ENCODE measurements at regions not wholly inside any gene's neighbourhood (a gene's known extent, or its start where the extent isn't known, plus 50 kb on each side); places are given as distances from the start of the nearest gene placed in this dataset.

DNA sequence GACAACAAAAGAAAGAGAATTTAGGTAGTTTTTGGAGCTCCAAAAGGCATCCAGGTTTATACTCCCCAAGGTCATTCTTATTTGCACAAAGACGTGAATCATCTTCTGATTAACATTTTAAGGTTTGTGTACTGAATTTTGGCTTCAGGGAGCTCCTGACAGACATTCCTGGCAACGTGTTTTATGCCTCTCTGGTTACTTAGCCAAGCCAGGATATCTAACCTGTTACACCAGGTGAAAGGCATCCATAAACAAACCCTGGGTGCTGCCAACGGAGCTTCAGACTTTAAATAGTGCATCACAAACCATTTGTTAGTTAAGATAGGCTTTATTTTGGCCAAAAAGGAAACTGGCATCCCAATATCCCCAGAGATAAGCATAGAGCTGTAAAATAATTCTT lies 997.3 kb downstream of the ARAP2 start:
- no peak for DNase-seq

DNA sequence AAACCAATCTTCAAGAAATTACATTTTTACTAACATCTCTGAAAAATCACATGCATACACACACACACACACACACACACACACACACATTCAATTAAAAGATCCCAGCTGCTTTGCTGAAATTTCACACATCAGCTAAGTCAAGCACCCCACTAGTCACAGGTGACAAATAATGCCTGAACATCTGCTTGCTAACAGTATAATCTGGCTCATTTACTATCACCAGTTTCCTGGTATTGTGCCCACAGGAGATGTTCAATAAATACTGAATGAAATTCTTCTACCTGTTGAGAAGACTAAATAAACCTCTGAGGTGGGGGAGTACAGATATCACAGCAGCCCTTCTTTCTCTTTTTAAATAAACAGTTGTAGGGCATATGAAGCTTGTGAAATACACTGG lies 994.0 kb downstream of the ARAP2 start:
- DNase-seq = no peak

DNA sequence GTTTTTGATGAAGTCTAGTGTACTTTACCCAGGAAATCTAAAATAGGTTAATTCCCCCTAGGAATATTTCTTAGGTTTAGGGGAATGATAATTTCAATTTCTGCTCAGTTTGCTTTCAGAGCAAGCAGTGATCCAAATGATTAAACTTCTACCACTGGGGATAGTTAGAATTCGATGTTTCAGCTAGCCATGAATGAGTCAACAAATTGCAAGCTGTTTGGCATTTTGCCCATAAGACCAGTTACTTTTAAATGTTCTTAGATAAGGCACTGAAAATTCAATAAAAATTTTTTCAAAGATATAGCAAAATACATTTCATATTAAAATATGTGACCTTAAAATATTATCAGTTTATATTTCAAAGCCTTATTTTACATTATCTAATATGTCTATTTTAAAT lies 993.6 kb downstream of the ARAP2 start:
- no peak for DNase-seq

DNA sequence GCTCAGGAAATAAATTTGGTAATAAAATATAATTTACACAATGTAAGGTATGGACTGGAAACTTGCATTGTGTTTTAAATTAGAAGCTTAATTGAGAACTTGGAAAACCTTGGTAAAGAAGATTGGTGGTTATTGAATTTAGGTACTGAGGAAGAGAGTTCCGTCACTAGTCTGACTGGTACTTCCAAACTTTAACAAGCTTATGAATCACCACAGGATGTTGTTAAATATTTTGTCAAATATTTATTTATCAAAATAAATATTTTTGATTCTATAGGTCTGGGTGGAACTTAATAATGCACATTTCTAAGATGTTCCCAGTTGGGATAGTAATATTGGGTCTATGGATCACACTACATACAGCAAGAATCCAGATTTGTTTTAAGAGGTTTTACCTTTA lies 992.2 kb downstream of the ARAP2 start:
- DNase-seq = no peak

DNA sequence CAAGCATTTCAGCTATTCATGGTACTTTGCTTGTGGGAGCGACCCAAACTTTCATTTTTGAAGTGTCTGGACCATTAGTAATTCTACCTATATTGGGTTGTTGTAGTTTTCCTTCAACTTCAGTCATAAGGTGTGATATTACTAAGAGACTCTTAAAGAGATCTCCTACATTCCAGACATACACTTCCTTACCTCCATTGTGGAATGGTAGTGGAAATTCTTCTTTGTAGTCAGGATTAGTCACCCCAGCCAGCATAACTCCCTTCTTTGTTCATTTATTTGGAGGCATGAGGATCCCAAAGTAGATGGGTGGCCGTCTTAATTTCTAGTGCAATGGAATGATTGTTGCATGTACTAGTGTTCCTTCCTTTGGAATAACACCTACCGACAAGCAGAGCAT lies 991.4 kb downstream of the ARAP2 start:
- DNase-seq = no peak

DNA sequence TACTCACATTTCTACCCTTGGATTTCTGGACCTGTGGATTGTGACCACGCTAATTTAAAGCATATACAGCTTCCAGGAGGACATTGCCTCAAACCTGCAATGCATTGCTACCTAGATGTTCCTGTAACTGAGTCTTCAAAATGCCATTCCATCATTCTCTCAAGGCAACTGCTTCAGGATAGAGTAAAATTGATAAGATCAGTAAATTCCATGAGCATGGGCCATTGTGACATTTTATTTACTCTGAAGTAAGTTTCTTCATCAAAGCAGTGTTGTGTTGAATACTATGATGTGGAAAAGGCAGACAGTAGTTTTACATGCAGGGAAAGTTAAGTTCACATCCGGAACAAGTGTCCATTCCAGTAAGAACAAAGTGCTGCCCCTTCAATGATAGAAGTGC lies 991.0 kb downstream of the ARAP2 start:
- no peak for DNase-seq

DNA sequence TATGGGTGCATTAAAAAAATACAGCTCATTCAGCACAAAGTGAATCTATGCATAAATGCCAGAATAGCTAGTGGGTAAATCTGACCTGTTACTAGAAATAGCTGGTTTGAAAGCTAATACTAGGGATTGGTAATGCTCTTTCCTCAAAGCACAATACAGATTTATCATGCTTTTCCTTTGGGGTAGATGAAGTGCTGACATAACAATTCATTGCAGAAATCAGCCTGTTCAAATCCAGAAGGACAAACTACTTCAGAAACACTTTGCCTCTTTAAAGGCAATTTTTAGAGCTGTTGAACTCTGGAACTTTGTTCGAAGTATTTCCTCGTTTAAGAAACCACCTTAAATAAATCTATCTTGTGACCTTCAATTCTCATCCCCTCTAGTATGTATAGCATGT lies 957.9 kb downstream of the ARAP2 start:
- no peak for DNase-seq

DNA sequence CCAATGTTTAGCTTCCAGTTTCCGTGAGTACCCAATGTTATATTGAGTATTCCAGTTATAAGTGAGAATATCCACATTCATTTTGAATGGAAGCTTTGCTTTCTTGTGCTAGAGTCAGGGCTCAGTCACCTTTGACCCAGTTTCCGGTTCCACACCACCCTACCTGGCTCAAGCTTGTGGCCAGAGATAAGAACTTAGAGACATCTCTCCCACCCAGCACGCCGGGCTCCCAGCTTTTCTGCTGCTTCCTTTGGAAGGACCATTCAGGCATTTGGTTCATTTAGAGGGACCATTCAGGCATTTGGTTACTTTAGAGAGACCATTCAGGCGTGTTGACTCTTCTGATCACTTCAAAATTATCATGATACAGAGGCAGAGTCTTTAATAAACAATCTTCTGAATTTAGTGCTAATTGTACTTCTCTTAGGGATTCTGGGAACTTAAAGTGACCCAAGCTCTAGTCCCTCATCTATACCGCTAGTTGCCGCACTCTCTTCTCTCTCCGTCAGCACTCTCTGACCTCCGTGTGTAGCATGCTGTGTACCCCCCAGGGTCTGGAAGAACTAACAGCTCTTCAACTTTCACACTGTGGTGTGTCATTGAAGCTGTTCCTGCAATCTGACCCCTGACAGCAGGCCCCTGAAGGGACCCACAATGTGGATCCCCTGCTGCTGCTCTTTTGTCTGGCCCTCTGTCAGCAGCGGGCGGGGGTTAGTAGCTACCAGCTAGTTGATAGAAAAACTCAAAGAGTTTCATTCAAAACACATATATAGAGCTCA lies 943.1 kb downstream of the ARAP2 start:
- no peak for DNase-seq

DNA sequence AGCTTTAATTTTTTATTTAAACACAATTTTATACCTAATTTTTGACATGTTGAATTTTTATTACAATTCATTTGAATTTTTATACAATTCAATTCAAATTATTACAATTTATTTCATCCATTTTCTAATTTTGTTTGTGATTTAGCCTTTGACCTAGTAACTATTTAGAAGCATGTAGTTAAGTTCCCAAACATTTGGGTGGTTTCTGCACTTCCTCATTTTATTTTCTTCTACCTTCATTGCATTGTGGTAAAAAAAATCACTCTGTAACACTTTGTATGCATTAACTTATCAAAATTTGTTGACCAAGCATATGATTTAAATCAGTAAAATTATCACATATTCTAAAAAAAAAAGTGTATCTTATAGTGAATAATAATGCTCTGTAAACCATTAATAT lies 928.9 kb downstream of the ARAP2 start:
- DNase-seq = no peak

DNA sequence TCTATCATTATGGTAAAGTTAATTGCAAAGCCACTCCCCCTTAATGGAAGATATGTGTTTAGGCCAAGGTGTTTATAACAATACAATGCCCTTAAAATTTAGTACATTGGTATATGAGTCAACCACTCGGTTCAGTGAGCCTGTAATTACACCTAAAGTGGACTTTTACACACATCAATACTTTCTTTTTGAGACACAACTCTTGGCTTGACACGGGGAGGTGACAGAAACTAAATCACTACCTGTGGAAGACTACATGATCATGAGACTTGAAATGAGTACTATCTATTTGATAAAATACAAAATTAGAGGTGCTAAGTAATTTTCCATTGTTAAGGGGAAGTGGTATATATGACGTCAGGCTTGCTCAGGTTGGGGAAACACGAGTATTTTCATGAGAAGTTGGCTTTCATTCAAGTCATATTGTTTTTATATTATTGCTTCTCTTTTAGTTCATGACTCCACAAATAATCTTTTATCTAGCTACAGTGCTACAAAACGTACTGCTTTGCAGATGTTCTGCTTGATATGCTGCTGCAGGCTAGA lies 918.3 kb downstream of the ARAP2 start:
- no peak for DNase-seq

DNA sequence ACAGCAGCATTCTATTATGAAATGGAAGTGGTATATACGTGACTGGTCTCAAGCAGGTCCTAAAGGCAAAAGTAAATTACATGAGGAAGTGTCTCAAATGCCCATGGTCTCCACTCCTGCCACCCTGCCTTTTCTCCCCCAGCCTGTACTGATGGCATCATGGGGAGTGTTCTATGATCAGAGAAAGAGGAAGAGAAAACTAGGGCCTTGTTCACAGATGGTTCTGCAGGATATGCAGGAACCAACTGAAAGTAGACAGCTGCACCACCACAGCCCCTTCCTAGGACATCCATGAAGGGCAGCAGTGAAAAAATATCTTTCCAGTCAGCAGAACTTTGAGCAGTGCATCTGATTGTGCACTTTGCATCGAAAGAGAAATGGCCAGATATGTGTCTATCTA lies 901.5 kb downstream of the ARAP2 start:
- DNase-seq = no peak

DNA sequence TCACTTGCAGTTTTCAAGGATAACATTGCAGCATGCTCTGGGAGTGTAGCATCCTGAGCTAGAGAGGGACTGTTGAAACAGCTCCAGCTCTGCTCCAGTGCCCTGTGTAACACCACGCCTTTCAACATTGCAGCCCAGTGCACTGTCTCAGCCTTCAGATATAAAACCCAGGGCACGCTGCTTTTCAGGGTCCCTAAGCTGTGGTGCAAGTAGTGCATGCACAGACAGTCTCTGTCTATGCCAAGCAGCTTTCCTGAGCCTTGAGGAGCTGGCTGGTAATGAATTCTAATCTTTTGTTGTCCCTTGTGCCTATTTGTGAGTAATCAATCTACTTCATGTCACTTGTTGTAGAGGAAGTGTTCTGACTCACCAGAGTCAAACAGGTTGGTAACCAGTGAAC lies 897.0 kb downstream of the ARAP2 start:
- DNase-seq = no peak

DNA sequence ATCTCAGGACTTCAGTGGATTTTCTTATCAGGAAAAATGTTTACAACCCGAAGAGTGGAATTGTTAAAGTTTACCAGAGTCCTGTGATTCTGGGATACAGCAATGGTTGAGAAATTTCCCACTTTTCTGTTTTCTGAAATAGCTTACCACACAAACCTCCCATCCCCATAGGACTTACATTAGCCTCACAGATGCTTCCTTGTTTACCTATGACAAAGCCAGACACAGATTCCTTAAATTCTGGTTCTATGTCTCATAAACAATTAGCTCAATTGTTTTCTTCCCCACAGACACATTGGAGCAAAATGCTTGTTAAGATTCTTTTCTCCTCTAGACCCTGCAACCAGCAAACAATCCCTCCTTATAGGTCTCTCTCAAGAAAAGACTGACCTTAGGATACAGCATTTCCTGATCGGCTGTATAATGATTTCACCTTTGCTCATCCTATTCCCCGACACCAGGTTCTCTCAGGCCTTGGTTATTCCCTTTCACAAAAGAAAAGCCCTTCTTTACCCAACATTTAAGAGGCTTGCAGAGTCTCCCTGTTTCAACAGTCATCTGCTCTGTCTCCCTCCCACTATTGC lies 886.2 kb downstream of the ARAP2 start:
- no peak for DNase-seq

DNA sequence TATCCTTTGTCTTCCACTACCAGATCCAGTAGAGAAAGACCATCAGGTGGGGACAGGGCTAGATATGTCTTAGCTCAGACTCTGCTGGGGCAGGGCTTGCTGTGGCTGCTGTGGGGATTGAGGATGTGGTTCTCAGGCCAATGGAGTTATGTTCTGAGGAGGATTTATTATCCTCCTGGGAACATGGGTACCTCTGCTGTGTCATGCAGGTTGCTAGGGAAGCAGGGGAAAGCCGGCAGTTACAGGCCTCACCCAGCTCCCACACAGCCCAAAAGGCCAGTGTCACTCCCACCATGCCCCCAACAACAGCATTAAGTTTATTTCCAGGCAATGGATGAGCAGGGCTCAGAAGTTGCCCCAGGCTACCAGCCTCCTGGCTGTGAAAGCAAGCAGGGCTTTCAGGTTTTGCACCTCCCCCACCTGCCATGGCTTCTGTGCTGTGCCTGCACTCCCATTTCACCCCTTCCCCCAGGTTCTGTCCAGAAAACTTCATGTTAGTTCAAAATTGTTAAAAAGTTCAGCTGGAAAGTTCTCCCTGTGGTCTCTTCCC lies 879.9 kb downstream of the ARAP2 start:
- DNase-seq = no peak

DNA sequence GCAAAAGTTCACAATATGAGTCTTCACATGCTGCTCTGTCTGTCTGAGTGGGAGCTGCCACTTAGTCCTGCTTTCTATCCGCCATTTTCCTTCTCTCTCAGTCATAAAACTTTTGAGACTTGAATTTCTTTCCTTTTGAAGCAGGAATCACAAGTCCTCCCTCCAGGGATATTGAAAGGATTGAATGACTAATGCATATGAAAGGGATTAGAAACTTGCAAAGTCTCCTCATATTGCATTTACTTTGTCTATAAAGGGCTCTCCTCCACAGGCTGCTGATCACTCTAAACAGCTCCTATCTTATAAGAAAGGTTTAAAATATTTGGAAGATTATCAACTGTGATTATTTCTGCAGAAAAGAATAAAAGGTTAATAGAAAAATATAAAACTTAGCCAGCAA lies 879.1 kb downstream of the ARAP2 start:
- no peak for DNase-seq

DNA sequence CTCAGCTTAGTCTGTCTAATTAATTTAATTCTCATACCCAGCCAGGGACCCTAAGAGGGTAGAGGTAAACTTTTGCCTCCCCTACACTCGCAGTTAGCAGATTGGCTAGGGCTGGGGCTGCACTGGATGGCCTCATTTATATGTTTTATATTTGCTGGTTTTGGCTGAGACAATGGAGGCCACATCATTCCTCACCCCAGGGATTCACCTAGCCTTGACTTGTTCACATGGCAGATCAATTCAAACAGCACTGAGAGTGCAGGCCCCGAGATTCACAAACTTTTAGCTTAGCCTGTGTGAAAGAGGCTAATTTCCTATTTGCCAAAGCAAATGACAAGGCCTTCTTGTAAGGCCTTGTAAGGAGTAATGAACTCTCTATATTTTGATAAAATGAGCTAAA lies 844.4 kb downstream of the ARAP2 start:
- no peak for DNase-seq

DNA sequence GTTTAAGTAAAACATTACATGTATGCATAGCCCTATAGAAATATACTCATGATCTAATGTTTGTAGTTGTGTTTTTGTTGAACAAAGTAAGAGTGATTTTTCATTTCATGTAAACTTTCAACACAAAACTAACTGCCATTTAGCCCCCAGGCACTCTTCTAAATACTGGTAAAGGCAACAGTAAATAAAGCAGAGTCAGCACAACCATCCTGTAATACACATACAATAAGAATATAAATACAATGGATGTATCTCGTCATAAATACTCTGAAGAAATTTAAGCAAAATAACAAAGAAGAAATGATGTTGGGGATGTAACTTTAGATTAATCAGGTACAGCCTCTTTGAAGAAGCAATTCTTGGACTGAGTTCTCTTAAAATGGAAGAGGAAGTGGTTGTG lies 821.2 kb downstream of the ARAP2 start:
- no peak for DNase-seq

DNA sequence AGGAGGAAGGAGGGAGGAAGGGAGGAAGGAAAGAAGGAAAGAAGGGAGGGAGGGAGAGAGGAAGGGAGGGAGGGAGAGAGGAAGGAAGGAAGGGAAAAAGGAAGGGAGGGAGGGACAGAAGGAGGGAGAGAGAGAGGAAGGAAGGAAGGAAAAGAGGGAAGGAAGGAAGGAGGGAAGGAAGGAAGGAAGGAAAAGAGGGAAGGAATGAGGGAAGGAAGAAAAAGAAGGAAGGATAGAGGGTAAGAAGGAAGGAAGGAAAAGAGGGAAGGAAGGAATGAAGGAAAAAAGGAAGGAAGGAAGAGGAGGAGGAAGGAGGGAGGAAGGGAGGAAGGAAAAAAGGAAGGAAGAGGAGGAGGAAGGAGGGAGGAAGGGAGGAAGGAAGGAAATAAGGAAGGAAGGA lies 796.8 kb downstream of the ARAP2 start:
- DNase-seq = no peak

DNA sequence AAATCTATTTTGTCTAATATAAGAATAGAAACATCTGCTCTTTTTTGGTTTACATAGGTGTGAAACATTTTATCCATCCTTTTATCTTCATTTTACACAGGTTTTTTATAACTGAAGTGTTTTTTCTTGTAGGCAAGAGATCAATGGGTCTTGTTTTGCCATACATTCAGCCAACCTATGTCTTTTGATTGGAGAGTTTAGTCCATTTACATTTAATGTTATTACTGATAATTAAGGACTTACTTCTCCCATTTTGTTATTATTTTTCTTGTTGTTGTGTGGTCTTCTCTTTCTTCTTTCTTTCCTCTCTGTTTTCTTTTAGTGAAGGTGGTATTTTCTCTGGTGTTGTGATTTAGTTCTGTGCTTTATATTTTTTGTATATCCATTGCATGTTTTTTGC lies 785.3 kb downstream of the ARAP2 start:
- DNase-seq = no peak

DNA sequence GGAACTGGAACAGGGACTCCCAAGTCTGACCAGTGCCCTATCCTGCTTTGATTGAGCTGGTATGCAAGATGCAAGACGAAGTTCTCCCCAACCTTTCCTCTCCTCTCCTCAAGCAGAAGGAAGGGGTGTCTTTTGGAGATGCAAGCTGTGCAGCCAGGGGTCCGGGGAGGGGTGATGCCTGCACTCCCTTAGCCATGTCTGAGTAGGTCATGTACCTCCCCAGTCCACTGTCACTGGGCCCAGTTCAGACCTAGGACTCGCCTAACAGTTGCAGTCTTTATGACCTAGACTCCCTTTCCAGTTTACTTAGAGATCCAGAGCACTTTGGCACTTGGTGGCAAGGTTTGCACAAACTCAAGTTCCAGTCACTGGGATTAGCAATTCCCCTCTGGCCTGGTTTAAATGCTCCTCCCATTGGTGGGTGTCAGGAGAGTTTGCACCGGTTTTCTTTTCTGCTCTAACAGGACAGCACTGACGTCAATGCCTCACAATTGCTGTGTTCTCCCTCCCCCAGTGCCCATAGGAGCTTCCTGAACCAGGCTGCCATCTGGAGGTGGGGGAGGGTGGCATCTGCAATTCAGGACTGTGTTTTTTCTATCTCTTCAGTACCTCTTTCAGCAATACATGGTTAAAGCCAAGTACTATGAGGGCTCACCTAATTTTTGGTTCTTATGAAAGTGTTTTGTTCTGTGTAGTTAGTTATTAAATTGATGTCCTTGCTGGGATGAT lies 782.2 kb downstream of the ARAP2 start:
- no peak for DNase-seq

DNA sequence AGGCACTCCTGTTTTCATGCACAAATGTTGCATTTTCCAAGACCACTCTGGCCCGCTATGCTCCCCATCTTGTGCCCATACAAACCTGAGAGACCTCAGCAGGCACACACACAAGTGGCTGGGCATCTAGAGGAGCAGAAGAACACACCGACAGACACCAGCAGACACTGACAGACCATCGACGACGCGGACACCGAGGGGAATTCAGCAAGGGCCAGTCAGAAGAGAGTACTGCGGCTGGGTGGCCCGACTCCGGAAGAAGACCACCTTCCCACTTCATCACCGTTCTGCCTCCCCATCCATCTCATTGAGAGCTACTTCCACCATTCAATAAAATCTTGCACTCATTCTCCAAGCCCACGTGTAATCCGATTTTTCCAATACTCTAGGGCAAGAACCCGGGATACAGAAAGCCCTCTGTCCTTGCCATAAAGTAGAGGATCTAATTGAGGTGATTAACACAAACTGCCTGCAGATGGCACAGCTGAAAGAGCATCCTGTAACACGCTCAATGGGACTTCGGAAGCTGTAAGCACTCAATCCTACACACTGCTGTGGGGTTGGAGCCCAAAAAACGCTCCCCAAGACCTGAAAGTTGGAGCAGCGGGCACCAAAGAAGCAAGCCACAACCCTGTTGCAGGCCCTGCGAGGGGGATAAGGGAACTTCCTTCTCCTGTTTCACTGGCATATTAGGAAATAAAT lies 780.9 kb downstream of the ARAP2 start:
- no peak for DNase-seq

DNA sequence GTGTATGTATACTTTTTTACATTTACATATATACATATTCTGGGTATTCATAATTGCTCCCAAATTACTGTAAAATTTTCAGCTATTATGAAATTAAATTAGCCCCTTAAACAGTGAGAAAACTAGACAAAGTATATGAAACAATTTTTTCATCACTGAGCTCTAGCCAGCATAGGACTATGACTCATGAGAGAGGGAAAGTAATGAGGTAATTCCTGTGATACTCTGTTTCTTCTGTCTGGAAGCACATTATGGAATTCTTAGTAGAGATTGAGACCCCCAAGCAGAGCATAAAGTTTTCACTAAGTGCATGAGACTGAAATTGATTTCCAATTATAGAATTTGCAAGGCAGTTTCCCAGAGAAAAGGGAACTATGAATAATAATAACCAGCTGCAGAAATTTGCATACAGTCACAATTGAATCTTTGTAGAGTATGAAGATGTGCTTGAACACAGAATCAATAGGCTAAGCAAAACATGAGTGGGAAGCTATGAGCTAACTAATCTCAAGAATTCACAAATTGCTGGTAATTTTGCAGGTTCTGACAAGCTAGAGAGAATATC lies 779.3 kb downstream of the ARAP2 start:
- DNase-seq = no peak

DNA sequence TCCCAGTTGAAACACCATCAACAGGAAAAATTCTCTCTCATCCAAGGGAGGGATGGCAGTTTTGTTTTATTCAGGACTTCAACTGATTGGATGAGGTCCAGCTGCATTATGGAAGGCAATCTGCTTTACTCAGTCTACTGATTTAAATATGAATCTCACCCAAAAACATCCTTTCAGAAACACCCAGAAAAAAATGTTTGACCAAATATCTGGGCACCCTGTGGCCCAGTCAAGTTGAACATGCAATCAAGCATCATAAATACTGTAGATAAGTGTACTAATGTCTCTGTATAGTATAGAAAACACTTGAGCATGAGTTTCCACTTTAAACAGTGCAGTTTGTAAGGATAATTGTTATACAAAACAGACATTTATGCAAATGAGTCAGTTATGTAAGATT lies 753.2 kb downstream of the ARAP2 start:
- DNase-seq = no peak

Measured in stimulated activated CD4-positive, alpha-beta T cell treated with anti-CD3 and anti-CD28 coated beads, Interleukin-4, amount 100 ng/mL, for 4 hours (primary cell).